ENCODE measurements at regions not wholly inside any gene's neighbourhood (a gene's known extent, or its start where the extent isn't known, plus 50 kb on each side); places are given as distances from the start of the nearest gene placed in this dataset.

GRCh38 chr15:98403169-98403568 lies 245.2 kb upstream of the IGF1R start:
- TF ChIP-seq CTCF (IDR thresholded peaks at IDR 0.05) = no peak
- no peak for TF ChIP-seq POLR2A (IDR thresholded peaks at IDR 0.05)
